HEK293 (cell line): ENCODE measurements at regions not wholly inside any gene's neighbourhood (a gene's known extent, or its start where the extent isn't known, plus 50 kb on each side); places are given as distances from the start of the nearest gene placed in this dataset.

ENCODE experiments used
- GLIS2 ChIP-seq: fragments of 450-650 bp; formaldehyde crosslinking; IDR thresholded peaks from 2 replicates; pipeline ENCODE4 v1.5.1; 2016; ENCODE audit warnings: missing biosample characterization, missing genetic modification characterization
- HOXA7 ChIP-seq: sonication (generic); formaldehyde crosslinking; IDR thresholded peaks from 2 replicates; pipeline ENCODE4 v1.8.1; 2022; ENCODE audit warnings: missing genetic modification reagents, borderline replicate concordance
- ZNF175 ChIP-seq: fragments of 450-650 bp; formaldehyde crosslinking; IDR thresholded peaks from 2 replicates; pipeline ENCODE4 v1.5.1; 2016; ENCODE audit warnings: missing biosample characterization, missing genetic modification characterization
- ZNF302 ChIP-seq: fragments of 450-650 bp; formaldehyde crosslinking; IDR thresholded peaks from 2 replicates; pipeline ENCODE4 v1.5.1; 2016; ENCODE audit warnings: missing biosample characterization, missing genetic modification characterization, low read depth
- ZNF324 ChIP-seq: fragments of 450-650 bp; formaldehyde crosslinking; IDR thresholded peaks from 2 replicates; pipeline ENCODE4 v1.5.1; 2016; ENCODE audit warnings: missing biosample characterization, missing genetic modification characterization
- ZNF335 ChIP-seq: fragments of 450-650 bp; formaldehyde crosslinking; conservative IDR thresholded peaks from 2 replicates; pipeline ENCODE4 v1.5.1; 2016; ENCODE audit warnings: missing biosample characterization, missing genetic modification characterization
- ZNF560 ChIP-seq: fragments of 450-650 bp; formaldehyde crosslinking; IDR thresholded peaks from 2 replicates; pipeline ENCODE4 v1.5.1; 2017; ENCODE audit warnings: missing biosample characterization, missing genetic modification characterization, borderline replicate concordance
- ZNF561 ChIP-seq: fragments of 450-650 bp; IDR thresholded peaks from 2 replicates; pipeline ENCODE4 v1.5.1; 2018; ENCODE audit warnings: missing biosample characterization, missing genetic modification characterization, borderline replicate concordance
- ZNF837 ChIP-seq: fragments of 450-650 bp; formaldehyde crosslinking; IDR thresholded peaks from 2 replicates; pipeline ENCODE4 v1.5.1; 2016; ENCODE audit warnings: missing biosample characterization, missing genetic modification characterization
- TF ChIP-seq, protein P1 (sequence below): fragments of 450-650 bp; formaldehyde crosslinking; IDR thresholded peaks from 2 replicates; pipeline ENCODE4 v1.5.1; 2016; ENCODE audit warnings: missing biosample characterization, missing genetic modification characterization
- TF ChIP-seq, protein P2 (sequence below): IDR thresholded peaks from 2 replicates; pipeline ENCODE4 v1.6.1; 2011; ENCODE audit warnings: mild to moderate bottlenecking, low read depth, low read length, borderline replicate concordance
- TF ChIP-seq, protein P3 (sequence below): fragments of 450-650 bp; IDR thresholded peaks from 2 replicates; pipeline ENCODE4 v1.5.1; 2018; ENCODE audit warnings: missing biosample characterization, mild to moderate bottlenecking, missing genetic modification characterization

DNA sequence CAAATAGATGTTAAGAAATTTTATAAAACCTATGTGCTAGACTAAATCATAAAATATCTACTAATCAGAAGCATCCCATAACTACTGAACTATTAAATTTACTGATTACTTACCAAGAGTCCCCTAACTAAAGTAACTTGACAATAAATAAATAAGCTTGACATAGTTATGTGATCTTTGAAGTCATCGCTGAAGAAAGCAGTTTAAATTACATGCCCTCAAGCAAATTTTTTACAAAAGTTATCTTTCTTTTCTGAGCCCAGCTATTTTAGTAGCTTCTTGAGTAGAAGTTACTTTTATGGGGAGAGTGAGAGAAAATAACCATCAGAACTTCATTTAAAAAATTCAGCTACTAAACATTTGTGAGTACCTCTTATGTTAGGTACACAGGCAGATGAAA lies 150.9 kb upstream of the FAM241A start:
- TF ChIP-seq ZNF335 (no peak), ZNF837 (tag by site-specific recombination) (no peak), ZNF175 (no peak), ZNF561 (tag by site-specific recombination) (no peak), HOXA7 (CRISPR knock-in tag) (no peak), ZNF324 (no peak), ZNF302 (tag by site-specific recombination) (no peak), GLIS2 (tag by site-specific recombination) (no peak), ZNF560 (tag by site-specific recombination) (no peak)
- TF ChIP-seq, protein P1, sequence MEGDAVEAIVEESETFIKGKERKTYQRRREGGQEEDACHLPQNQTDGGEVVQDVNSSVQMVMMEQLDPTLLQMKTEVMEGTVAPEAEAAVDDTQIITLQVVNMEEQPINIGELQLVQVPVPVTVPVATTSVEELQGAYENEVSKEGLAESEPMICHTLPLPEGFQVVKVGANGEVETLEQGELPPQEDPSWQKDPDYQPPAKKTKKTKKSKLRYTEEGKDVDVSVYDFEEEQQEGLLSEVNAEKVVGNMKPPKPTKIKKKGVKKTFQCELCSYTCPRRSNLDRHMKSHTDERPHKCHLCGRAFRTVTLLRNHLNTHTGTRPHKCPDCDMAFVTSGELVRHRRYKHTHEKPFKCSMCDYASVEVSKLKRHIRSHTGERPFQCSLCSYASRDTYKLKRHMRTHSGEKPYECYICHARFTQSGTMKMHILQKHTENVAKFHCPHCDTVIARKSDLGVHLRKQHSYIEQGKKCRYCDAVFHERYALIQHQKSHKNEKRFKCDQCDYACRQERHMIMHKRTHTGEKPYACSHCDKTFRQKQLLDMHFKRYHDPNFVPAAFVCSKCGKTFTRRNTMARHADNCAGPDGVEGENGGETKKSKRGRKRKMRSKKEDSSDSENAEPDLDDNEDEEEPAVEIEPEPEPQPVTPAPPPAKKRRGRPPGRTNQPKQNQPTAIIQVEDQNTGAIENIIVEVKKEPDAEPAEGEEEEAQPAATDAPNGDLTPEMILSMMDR: no peak
- TF ChIP-seq, protein P2, sequence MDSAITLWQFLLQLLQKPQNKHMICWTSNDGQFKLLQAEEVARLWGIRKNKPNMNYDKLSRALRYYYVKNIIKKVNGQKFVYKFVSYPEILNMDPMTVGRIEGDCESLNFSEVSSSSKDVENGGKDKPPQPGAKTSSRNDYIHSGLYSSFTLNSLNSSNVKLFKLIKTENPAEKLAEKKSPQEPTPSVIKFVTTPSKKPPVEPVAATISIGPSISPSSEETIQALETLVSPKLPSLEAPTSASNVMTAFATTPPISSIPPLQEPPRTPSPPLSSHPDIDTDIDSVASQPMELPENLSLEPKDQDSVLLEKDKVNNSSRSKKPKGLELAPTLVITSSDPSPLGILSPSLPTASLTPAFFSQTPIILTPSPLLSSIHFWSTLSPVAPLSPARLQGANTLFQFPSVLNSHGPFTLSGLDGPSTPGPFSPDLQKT: no peak
- TF ChIP-seq, protein P3, sequence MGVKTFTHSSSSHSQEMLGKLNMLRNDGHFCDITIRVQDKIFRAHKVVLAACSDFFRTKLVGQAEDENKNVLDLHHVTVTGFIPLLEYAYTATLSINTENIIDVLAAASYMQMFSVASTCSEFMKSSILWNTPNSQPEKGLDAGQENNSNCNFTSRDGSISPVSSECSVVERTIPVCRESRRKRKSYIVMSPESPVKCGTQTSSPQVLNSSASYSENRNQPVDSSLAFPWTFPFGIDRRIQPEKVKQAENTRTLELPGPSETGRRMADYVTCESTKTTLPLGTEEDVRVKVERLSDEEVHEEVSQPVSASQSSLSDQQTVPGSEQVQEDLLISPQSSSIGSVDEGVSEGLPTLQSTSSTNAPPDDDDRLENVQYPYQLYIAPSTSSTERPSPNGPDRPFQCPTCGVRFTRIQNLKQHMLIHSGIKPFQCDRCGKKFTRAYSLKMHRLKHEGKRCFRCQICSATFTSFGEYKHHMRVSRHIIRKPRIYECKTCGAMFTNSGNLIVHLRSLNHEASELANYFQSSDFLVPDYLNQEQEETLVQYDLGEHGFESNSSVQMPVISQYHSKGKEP (tag by site-specific recombination): no peak
